Mammary epithelial cell (primary cell): ENCODE measurements at regions not wholly inside any gene's neighbourhood (a gene's known extent, or its start where the extent isn't known, plus 50 kb on each side); places are given as distances from the start of the nearest gene placed in this dataset.

ENCODE experiments used
- CTCF ChIP-seq, 2 donors: IDR thresholded peaks in 1 of 2; conservative IDR thresholded peaks in 1 of 2; 2 replicates each; pipeline ENCODE4 v1.5.1; 2011 to 2012; ENCODE audit warnings: inconsistent platforms in 2 of 2, low read length in 2 of 2, mild to moderate bottlenecking in 2 of 2, control low read depth in 1 of 2, low read depth in 1 of 2; ENCODE audit not compliant: insufficient read depth in 1 of 2; ENCODE audit errors: extremely low read depth in 1 of 2
- EZH2 ChIP-seq: IDR thresholded peaks from 2 replicates; pipeline ENCODE4 v1.6.1; 2012; ENCODE audit warnings: low read length, inconsistent platforms, borderline replicate concordance

GRCh38 chr11:130553306-130553705 is 104.9 kb downstream of the ADAMTS15 start:
- no peak for TF ChIP-seq CTCF (conservative IDR thresholded peaks at IDR 0.05 in 1 of 2, IDR thresholded peaks at IDR 0.05 in 1 of 2; ENCODE audit: extremely low read depth in 1 of 2, insufficient read depth in 1 of 2, low read depth in 1 of 2, low read length in 2 of 2)
- TF ChIP-seq EZH2 = no peak
